ENCODE measurements at regions not wholly inside any gene's neighbourhood (a gene's known extent, or its start where the extent isn't known, plus 50 kb on each side); places are given as distances from the start of the nearest gene placed in this dataset.

- DNase-seq: no peak
These were observed 154.1 kb downstream of the NUP210 start for GRCh38 chr3:13266005-13266404.

DNA sequence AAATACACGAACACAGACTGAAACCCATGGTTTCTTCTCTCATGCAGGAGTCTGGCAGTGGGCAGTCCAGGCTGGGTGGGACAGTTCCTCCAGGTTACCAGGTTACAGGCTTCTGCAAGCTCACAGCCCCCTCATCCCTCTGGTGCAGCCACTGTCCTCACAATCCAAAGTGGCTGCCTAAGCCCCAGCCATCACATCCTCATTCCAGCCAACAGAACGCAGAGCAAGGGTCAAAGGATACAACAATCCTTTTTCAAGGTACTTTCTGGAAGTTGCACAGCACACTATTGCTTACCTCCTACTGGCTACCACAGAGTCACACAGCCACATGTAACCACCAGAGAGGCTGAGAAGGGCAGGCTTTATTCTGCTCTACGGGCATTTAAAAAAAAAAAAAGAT lies 154.6 kb downstream of the NUP210 start:
- no peak for DNase-seq

GRCh38 chr3:13265016-13265415 lies 155.1 kb downstream of the NUP210 start:
- no peak for DNase-seq

DNA sequence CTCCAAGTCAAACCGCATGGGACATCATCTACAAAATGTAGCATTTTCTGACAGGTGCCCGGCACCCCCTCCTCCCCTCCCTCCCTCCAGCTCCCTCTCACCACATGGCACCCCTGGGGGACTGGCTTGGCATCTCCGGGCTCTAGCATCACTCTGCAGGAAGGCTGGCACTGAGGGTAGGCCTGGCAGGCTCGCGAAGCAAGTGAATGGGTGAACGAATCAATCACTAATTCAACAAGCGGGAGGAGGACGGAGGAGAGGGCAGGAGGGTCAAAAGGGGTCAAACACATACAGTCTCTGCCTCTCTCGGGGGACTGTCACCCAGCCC lies 155.7 kb downstream of the NUP210 start:
- no peak for DNase-seq

DNA sequence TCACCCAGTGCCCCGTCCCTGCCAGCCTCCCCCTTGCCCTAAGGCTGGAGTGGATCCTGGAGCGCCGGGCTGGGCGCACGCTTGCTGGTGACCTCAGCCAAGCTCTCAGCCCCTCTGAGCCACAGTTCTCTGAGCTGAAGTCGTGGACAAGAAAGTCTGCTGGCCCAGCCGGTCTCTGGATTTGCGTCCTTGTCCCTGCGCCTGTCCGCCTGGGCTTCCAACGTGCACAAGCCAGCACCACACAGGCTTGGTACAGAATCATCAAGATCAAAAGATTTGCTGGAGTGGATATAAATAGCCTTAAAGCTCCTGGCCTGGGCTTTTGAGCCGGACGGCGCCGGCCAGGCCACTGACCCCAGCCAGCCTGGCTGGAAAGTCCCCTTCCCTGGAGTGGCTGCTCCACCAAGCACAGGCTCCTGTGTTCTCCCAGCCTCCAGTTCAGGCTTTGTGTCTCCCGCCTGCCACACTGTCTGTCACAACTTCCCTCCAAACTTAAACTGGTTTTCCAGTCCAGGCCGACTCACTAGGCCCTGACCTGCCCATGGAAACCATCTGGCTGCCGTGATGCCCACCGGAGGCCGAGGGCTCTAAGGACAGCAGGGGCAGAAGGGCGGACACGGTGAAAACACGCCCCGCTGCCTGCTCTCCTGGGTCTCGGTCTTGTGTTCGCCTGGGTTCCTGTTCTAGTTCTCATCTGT lies 156.2 kb downstream of the NUP210 start:
- no peak for DNase-seq

GRCh38 chr3:13262493-13263211 lies 157.5 kb downstream of the NUP210 start:
- peak; percentile 49 for DNase-seq

GRCh38 chr3:13261892-13262291 lies 158.2 kb downstream of the NUP210 start:
- DNase-seq: no peak

- DNase-seq: no peak
These were observed 158.9 kb downstream of the NUP210 start for GRCh38 chr3:13261104-13261830.

- no peak for DNase-seq
These were observed 159.6 kb downstream of the NUP210 start for GRCh38 chr3:13260259-13261103.

GRCh38 chr3:13259831-13260230 lies 160.3 kb downstream of the NUP210 start:
- no peak for DNase-seq

GRCh38 chr3:13258986-13259514 lies 161.1 kb downstream of the NUP210 start:
- no peak for DNase-seq

GRCh38 chr3:13258280-13258679 lies 161.8 kb downstream of the NUP210 start:
- no peak for DNase-seq

- no peak for DNase-seq
These were observed 162.5 kb downstream of the NUP210 start for GRCh38 chr3:13257666-13258065.

DNA sequence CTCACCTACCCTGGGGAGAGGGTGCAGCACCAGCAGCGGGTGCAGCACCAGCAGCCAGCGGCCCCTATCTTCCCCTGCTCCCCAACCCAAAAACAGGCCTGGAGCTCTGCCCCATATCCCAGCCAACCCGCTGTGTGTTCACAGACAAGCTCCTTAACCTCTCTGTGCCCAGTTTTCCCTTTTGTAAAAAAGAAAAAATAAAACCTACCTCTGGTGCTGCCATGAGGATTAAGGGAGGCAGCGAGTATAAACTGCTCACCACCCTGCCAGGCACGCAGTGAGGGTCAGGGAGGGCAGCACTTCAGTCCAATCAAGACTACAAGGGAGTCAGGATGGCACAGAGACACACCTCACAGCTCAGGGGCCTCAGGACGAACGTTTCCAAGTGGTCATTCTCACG lies 163.3 kb downstream of the NUP210 start:
- no peak for DNase-seq

GRCh38 chr3:13254028-13254951 lies 165.8 kb downstream of the NUP210 start:
- no peak for DNase-seq

DNA sequence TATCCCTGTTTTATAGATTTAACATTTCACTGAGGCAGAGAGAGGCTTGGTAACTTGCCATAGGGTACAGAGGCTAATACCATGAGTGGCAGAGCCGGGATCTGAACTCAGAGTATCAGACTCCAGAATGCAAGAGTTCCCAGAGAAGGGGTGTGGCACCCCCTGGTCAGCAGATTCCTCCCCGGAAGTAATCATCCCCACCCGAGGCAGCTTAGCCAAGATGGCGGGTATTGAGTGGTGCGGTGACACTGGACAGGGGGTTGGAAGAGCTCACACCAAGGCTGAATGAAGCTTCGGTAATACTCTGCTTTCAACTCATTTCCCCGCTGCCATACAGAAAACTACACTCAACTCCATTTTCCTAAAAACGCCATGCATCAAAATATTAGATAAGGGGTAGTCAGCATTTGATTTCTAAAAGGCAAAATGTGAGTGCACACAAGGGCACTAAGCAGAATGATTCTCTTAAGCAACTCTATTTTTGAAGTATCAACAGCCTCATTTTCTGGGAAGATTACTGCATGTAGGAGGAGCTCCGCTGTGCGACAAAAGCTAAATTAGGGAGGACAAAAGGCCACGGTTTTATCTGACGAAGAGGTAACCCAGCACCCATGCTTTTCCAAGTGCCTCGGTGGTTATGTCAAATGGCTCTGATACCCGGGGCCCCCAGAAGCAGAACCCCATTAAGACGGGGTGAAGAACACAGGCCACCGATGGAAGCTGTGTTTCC lies 166.7 kb downstream of the NUP210 start:
- DNase-seq: no peak

DNA sequence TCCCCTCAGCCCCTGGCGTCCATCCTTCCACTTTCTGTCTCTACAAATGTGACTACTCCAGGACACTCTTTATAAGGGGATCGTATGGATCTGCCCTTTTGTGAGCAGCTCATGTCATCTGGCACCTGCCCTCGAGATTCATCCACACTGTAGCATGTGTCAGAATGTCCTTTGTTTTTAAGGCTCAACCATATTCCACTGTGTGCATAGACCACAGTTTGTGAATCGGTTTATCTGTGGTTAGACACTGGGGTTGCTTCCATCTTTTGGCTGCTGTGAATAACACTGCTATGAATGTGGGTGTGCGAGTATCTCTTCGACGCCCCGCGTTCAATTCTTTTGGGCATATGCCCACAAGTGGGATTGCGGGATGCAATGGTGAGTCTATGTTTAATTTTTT lies 167.9 kb downstream of the NUP210 start:
- DNase-seq: no peak

DNA sequence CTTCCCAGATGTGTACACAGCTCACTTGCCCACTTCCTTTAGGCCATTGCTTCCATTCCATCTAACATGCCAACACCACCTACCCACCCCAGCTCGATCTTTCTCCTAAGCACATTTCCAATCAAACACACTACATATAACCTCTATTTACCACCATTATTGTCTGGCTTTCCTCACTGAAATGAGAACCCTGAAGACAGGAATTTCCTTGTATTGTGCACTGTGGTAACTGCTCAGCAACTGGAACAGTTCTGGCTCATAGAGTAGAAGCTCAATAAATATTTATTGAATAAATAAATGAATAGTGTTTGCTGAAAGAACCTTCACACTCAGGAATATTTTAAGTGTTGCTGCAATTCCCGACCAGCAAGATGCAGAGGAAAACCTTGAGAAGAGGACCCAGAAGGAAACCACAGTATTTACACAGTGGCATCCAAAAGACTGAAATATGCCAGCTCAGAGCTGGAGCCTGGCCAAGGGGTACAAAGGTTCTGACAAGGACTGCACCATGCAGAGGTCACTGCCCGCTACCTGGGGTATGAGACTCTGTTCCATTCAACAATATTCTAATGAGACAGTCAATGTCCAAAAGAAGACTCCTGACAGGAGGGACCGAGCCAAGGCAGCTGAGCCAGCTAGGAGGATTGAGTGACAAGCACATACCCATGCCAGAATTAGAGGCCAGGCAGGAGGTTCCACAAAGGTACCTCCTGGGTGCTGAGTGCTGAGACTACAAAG lies 168.8 kb downstream of the NUP210 start:
- DNase-seq: no peak

- no peak for DNase-seq
These were observed 170.3 kb downstream of the NUP210 start for GRCh38 chr3:13249664-13250390.

GRCh38 chr3:13248640-13249039 lies 171.5 kb downstream of the NUP210 start:
- DNase-seq: no peak

Measured in CD4-positive, alpha-beta T cell treated with Interleukin-17A for 4 hours (primary cell).